Activated naive CD8-positive, alpha-beta T cell treated with anti-CD3 and anti-CD28 coated beads, Interleukin-2, amount 50 U/mL, for 16 hours (primary cell): ENCODE measurements at regions not wholly inside any gene's neighbourhood (a gene's known extent, or its start where the extent isn't known, plus 50 kb on each side); places are given as distances from the start of the nearest gene placed in this dataset.

Experiments
- DNase-seq: peaks from one replicate; pipeline ENCODE4 v3.0.0-alpha.2; 2020; ENCODE audit warnings: low read depth, low spot score

DNA sequence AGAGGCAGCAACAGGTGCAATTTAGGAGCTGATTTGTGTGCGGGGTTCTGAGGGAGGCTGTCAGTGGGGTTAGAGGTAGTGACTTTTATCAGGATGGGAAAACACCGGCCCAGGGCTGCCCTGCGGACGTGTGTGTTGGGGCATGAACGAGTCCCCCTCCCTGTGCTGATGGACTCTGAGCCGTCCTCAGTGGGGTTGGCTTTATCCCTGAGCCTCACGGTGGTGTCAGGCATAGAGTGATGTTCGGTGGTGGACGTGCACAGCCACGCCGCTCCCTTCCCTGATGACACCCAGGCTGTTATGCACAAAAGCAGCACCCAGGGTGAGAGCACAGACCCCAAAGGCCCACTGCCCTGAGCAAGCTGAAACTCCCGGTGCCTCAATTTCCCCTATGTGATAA, 809.1 kb downstream of the BRD1 start:
- DNase-seq: no peak

DNA sequence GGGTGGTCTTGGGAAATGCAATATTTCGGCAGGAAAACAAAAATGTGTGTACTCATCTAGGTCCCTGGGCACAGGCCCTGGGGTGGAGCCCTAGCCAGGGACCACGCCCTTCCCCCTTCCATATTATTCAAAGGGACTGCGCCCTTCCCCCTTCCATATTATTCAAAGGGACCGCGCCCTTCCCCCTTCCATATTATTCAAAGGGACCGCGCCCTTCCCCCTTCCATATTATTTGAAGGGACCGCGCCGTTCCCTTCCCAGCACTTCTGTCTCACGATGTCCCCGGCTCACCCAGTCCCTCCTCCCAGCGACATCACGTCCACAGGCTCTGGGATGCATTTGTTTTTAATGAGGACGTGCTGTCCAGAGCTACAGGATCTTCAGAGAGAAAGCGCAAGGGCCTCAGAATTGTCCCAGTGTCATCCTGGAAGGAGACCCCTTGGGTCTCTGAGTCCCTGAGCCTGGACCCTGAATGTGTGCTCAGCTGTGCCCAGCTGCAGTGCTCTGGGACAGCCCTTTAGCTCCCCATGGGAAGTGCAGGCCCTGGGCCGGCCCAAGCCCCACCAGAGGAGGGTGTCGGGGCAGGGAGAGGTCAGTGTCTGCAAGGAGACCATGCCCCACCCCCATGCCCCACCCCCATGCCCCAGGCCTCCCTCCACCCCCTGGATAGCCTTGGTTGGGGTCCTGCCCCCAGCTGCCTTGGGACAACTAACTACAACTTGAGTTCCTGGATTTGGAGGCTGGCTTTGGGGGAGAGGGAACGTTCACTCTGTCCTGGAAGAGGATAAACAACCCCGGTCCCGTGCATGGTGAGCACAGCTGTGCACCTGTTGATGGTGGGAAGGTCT, 810.0 kb downstream of the BRD1 start:
- no peak for DNase-seq

DNA sequence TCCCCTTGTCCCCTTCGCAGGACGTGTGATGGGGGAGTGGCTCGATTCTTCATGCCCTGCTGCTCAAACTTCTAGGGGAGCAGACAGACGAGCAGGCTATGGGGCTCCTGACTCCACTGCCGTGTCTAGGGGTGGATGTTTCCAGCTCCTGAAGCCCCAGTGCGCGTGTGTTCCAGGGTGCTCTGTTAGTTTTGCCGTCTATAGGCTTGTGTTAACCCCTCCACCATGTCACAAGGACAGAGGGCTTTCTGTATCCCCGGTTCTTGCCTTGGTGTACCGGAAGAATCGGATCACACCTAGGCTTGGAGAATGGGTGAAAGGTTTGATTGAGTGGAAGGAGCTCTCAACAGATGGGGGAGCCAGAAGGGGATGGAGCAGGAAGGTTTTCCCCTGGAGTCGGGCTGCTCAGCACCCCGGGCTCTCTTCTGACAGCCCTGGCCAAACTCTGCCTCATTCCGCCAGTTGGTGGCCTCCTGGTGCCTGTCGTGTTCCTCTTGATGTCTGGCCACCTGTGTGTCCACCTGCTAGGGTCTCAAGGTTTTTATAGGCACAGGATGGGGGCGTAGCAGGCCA, 810.7 kb downstream of the BRD1 start:
- no peak for DNase-seq

DNA sequence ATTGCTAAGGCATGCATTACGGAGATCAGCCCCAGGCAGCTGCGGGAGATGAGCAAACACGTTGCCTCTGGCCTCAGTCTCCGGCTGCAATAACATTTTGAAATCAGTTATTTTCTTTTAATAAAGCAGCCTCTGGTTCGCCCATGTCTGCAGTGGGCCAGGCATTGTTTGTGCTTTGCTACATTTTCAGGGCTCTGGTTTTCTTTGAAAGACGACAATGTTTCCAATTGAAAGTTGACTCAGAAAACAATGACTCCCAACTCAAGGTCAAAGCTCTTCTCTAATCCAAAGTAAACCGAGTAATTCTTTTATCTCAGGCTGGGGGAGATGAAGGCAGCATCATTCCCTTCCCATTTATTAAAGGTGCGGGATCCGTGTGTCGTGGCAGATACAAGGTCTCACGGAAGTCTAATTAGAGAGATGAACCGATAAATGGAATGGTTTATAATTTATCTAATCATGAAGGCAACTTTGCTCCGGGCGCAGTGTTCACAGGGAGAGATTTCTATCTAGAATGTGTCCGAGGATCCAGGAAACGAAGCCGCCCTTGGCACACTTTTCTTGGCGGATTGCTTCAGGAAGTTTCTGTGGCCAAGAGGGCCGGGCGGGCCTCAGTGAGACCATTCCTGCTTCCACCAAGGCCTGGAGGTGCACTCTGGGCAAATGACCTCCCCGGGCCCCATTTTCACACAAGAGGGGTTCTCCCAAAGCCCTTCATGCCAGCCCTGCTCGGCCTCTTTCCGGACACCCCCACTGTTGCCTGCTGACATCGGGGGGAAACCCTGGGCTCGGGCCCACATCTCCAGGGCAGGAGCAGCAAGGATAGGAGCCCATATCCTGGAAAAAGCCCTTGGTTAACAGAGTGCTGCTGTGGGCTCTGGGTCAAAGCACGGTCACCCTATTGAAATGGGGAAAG, 811.4 kb downstream of the BRD1 start:
- no peak for DNase-seq

DNA sequence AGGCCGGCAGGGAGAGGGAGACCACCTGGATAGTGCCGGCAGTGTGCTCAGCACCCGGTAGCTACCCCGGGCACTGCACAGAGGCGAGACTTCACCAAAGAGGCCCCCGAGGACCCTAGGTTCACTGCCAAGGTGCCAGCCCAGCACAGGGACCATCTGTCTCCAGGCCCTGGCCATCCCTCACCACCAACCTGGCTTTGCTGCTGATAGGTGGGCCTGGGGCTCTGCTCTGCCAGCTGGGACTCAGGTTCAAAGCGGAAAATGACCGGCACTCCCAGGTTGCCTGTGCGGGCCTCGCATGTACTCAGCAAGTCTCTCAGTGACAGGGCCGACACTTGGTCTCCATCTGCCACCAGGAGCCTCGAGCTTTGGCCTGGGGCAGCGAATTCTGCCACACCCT, 812.2 kb downstream of the BRD1 start:
- DNase-seq: no peak

DNA sequence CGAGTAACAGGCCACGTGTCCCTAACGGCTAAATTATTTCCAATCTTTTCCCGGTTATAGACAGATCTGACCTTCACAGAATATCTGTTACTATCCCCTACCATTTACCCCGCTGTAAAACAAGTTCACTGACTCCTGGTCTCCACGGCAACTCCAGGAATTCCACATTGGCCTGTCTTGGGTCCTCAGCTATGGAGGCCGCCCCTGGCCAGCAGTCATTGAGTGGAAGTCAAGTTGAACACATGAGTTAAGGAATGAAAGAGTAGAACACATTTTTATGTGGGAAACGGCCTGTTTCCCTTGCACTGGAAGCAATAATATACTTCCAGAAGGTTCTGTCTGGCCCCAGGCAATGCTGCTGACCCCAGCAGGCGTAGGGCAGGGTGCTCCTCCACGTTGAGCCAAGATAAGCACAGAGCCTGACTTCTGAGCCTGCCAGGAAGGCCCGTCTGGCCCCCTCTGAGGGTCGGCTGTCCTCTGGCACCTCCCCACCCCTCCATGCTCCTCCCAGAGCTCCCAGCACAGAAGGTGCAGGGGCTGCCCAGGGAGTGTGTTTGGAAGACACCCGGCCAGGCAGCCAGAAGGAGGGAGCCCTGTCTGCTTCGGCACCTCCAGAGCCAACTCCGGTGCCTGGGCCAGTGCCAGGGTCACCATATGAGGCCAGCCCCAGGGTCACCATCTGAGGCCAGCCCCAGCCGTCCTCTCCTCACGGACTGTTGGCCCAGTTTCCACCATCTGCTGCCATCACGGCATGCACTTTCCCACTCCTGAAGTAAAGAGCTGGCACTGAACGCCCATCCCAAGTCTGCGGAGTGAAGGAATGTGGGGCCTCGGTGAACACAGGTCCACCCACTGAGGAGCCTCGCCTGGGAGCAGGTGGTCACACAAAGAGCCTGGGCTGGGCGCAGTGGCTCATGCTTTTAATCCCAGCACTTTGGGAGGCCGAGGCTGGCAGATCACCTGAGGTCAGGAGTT, 813.2 kb downstream of the BRD1 start:
- no peak for DNase-seq

DNA sequence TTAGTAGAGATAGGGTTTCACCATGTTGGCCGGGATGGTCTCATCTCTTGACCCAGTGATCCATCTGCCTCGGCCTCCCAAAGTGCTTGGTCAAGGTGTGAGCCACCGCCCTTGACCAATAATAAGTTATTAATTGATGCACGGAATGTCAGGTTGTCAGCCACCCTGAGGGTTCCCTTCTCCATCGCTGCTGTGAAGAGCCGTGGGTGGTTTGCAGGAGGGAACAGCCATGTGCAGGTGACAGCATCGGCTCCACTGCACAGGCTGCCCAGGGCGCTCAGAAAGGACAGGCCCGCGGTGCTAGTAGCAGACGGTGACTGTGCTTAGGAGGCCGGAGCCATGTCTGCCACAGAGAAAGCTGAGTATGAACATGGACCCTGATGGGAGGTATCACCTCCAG, 814.0 kb downstream of the BRD1 start:
- no peak for DNase-seq

DNA sequence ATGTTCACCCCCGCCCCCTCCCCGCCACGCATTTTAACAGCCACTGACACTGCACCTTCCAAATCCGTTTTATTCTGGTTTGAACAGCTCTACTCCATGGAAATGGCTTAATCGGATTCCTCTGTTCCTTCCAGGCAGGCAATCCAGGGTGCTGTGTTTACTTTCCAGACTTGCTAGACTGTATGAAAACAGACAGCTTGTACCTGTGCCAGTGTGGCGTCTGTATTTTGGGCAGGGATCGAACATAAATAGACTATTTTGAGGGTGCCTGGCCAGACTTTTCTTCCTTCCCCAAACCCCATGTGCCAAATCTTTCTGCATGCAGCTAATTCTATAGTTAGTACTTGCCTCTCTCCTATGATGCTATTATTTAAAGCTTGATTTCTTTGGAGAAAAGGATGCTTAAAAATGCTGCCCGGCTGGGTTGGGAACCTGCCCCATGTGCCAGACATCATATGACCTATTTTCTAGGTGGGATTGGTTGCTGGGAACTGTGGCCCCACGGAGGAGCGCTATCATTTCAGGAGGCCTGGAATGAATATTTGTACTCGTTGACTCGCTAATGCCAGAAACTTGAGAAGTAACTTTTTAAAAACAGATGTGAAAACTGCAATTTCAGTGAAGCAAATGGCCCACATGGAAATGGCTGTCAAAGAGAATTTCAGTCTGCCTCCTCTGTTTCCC, 814.8 kb downstream of the BRD1 start:
- no peak for DNase-seq

DNA sequence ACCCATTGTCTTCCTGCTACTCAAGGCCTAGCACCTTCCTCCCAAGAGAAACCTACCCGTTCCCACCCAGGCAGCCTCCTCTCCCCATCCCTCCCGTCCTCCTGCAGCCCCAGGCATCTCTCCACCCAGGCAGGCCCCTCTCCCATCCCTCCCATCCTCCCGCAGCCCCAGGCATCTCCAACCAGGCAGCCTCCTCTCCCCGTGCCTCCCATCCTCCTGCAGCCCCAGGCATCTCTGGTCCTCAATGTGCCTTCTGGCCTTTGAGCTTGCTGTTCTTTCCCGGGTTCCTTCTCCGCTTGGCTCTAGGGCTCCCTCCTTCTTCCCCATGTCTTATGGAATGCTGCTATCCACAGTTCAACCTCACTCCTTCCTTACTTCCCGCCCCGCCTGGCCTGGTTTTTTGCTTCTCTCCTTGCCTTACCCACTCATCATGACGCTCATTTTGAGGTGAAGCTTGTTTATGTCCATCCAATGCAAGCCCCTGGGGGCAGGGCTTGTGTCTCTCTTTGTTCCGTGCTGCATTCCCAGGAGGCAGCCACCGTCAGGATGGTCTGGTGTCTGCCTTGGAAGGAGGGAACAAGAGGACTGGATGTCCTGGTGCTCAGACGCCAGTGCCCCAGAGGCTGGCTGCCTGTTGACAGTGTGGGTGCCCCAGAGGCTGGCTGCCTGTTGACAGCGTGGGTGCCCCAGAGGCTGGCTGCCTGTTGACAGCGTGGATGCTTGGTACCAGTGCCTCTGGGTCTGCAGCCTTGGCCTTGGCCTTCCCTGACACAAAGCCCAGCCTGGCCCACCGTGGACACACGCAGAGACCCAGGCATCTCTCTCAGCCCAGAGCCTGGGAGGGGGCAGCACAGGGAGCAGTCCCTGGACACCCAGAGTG, 815.7 kb downstream of the BRD1 start:
- DNase-seq: no peak

DNA sequence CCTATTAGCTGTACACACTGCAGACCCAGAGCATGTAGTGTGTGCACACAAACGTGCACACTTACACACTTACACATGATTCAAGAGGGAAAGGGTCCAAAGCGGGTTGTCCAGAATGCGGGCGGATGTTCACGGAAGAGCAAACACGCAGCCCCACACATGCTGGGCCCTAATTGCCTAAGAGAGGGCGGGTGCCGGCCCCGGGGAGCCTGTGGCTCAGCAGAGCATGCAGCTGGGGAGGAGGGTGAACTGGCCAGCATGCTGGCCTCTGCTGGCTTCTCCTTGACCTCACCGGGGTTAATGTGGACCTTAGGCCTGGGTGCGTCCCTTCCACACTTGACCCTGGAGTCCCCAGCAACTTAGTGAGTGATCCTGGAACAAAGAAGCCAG, 816.3 kb downstream of the BRD1 start:
- no peak for DNase-seq

DNA sequence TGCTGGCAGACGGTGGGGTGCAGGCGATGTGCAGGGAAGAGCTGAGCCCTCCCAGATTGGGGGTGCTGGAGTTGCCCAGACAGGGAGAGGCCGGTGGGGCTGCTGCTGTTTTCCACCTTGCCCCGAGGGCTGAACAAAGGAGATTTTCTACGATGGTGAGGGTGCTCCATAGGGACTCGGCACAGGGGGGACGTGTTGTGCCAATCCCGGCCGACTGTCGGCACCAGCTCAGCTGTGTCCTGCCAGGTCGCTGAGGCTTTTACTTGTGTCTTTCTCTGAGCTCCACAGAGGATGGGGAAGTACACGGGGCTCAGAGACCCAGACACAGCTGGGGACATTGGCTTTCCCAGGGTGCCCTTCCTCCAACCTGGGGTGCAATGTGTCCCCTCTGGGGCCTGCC, 816.8 kb downstream of the BRD1 start:
- DNase-seq: no peak

DNA sequence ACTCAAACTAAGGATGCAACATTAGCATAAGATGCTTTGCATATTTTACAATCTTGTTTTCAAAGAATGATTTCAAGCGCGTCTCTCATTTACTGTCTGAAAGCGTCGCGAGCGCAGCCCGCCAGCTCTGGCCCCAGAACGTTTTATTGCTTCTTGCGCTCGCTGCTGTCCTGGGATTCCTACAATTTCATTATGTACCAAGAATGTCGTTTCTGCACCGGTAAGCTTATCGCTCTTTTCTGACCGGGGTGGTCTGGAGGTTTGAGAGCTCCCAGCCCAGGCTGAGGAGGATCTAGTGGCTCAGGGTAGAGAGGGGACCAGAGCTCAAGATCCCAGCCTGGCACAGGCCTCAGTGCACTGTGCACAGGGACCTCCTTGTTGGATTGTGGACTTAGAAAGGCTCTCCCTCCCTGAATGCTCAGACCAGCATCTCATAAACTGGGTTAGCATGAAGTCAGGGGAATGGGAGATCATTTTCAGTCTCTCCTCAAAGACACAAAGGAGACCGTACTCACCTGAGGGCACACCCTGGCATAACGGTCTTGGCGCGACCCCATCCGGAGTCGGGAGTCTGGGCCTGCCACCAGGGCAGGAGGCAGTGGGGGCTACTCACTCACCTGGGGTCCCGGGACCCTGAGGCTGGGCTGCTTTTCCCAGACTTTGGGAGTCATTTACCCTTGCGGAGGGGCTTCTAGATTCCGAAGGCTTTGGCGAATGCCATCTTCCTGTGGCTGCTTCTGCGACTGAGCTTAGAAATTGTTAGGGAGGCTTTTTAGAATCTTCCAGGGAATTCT, 817.4 kb downstream of the BRD1 start:
- DNase-seq: no peak

DNA sequence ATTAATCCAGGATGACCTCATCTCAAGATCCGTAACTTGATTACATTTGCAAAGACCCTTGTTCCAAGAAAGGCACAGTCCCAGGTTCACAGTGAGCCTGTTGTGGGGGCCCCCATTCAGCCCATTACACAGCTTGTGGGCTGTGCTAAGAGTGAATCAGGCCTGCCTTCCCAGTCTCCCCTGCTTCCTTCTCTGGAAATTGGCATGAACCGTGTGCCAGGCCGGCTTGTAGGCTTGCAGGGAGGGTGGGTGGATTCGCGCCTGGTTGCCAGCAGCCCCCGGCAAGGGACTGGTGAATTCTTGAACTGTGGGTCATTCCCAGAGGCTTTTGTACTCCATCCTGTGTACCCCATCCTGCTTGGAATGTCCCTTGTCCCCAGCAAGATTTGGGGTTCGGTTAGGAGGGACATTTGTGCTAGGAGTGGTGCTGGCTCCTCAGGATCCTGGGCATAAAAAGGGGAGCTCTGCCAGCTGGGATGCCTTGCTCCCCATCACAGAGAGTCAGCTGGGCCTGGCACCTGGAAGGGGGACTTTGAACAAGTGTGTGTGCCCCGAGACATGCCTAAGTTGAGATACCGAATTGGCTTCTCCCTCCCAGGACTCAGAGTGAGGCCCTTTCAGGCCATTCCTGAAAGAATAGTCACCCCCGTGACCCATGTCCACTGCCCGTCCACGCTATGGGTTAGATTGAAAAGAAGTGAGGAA, 818.2 kb downstream of the BRD1 start:
- no peak for DNase-seq

DNA sequence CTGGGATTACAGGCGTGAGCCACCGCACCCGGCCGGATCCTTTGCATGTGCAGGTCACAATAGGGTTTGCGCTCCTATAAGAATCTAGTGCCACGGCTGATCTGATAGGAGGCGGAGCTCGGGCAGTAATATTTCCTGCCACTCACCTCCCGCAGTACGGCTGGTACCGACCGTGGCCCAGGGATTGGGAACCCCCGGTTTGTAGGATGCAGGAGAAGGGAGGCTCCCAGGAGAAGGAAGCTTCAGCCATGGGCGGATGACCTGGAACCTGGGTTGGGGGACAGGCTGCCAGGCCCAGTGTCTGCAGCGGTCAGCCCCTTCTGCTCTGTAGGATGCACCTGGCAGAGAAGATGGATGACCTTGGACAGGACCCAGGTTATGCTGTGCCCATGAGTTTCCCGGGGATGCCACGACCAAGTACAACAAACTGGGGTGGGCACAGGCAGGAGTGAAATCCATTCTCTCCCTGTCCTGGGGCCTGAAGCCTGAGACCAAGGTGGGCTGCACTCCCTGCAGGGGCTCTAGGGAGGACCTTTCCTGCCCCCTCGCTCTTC, 818.9 kb downstream of the BRD1 start:
- no peak for DNase-seq

DNA sequence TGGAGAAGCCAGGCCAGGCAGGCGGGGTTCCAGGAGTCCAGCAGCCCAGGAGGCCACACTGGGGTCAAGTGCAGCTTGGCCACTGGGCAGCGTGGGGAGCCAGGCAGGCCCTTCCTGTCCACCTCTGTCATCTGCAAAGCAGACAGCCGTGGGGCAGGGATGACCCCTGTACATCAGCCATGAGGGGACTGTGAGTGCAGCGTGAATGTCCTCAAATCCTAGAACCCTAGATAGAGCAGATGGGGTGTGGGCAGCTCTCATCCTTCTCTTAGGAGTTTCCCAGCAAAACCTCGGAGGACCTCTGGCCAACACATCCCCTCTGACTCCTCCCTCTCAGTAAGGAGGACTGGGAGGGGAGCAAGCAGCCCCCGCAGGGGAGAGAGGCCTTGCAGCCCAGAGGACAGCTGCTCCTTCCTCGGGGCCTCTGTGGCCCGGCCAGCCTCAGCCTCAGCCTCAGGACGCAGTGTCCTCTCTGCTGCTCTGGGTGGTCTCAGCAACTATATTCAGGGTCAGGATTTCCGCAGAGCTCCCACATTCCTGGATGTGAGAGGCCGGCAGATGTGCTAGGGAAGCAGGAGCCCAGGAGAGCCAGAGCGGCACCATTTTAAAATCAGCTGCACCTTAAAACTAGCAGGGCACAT, 820.5 kb downstream of the BRD1 start:
- DNase-seq: no peak

DNA sequence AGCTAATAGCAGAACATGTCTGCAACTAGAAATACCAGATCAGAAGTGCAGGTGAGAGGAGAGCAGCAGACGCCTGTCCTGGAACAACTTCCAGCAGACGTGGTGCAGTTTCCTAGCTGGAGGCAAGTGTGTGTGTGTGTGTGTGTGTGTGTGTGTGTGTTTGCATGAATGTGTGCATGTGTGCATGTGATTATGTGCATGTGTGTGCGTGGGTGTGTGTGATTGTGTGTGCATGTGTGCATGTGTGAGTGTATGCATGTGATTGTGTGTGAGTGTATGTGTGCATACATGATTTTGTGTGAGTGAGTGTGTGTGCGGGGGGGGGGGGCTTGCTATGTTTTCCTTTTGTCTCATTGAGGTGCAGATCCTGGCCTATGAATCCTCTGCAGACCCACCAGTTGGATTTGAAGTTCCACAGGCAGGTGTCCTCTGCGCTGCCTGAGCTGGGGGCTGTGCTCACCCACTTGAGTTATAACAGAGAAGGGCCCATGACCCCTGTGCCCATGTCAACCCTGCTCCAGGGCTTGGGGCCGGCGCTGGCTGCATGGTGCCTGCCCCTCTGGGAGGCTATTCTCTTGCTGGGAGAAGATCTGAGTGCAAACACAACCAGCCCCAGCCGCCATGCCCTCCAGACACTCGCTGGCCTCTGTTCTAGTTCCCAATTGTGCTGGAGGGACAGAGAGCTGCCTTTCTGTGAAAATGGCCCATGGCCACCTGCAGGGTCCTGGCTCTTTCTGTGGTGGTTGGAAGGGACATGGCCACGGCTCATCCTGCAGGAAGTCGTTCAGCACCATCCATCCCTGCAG, 821.3 kb downstream of the BRD1 start:
- DNase-seq: no peak

DNA sequence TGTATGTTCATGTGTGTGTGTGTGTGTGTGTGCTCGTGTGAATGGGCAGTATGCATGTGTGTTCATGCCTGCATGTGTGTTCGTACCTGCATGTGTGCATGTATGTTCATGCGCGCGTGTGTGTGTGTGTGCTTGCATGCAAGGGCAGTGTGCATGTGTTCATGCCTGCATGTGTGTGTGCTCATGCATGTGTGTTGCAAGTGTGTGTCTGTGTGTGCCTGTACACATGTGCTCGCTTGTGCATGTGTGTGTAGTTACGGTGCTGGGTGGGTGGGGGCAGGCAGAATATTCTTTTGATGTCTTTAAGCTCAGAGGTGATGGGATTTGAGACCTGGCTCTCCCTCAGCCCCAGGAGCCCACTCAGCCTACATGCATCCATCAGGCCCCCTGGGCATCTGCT, 822.1 kb downstream of the BRD1 start:
- no peak for DNase-seq
